Trophoblast cell (in vitro differentiated cells and primary cell): ENCODE measurements at regions not wholly inside any gene's neighbourhood (a gene's known extent, or its start where the extent isn't known, plus 50 kb on each side); places are given as distances from the start of the nearest gene placed in this dataset.

ENCODE experiments used
- DNase-seq, 2 donors: peaks; one replicate each; pipeline ENCODE4 v3.0.0-alpha.2; 2016
- H2AFZ ChIP-seq: 2 replicates; pipeline ENCODE4 v1.6.1; 2013; ENCODE audit warnings: low read length, moderate library complexity, mild to moderate bottlenecking; ENCODE audit not compliant: insufficient read depth, poor library complexity
- H2AK5ac ChIP-seq: 2 replicates; pipeline ENCODE4 v1.6.1; 2013; ENCODE audit warnings: mild to moderate bottlenecking, low read length
- H2BK120ac ChIP-seq: 2 replicates; pipeline ENCODE4 v1.6.1; 2013; ENCODE audit warnings: low read length, mild to moderate bottlenecking, moderate library complexity; ENCODE audit not compliant: insufficient read depth, poor library complexity
- H2BK12ac ChIP-seq: 2 replicates; pipeline ENCODE4 v1.6.1; 2013; ENCODE audit warnings: mild to moderate bottlenecking, low read length, moderate library complexity
- H2BK5ac ChIP-seq: 2 replicates; pipeline ENCODE4 v1.6.1; 2013; ENCODE audit warnings: low read length, low read depth, moderate library complexity, mild to moderate bottlenecking; ENCODE audit not compliant: poor library complexity
- H3K14ac ChIP-seq: 2 replicates; pipeline ENCODE4 v1.6.1; 2013; ENCODE audit warnings: mild to moderate bottlenecking, low read length
- H3K18ac ChIP-seq: 2 replicates; pipeline ENCODE4 v1.6.1; 2013; ENCODE audit warnings: mild to moderate bottlenecking, low read length
- H3K23ac ChIP-seq: 2 replicates; pipeline ENCODE4 v1.6.1; 2013; ENCODE audit warnings: low read length
- H3K27ac ChIP-seq: 2 replicates; pipeline ENCODE4 v1.5.1; 2013; ENCODE audit warnings: low read depth, mild to moderate bottlenecking, inconsistent platforms, low read length, moderate library complexity
- H3K27me3 ChIP-seq: 2 replicates; pipeline ENCODE4 v1.6.1; 2013; ENCODE audit warnings: inconsistent platforms, mild to moderate bottlenecking, low read length, moderate library complexity; ENCODE audit not compliant: insufficient read depth
- H3K36me3 ChIP-seq, 2 experiments: 1 replicate in 1 of 2; 2 replicates in 1 of 2; pipeline ENCODE4 v1.6.1; 2013; ENCODE audit warnings: low read length in 2 of 2, mild to moderate bottlenecking in 2 of 2, moderate library complexity in 1 of 2; ENCODE audit not compliant: insufficient read depth in 2 of 2, control insufficient read depth in 1 of 2
- H3K4ac ChIP-seq: 2 replicates; pipeline ENCODE4 v1.6.1; 2013; ENCODE audit warnings: low read depth, mild to moderate bottlenecking, low read length, moderate library complexity
- H3K4me1 ChIP-seq, 2 experiments: 1 replicate in 1 of 2; 2 replicates in 1 of 2; pipeline ENCODE4 v1.6.1; 2013; ENCODE audit warnings: low read length in 2 of 2, mild to moderate bottlenecking in 2 of 2, moderate library complexity in 1 of 2; ENCODE audit not compliant: insufficient read depth in 2 of 2, control insufficient read depth in 1 of 2
- H3K4me2 ChIP-seq: 2 replicates; pipeline ENCODE4 v1.6.1; 2013; ENCODE audit warnings: inconsistent platforms, mild to moderate bottlenecking, low read length, moderate library complexity
- H3K4me3 ChIP-seq: 2 replicates; pipeline ENCODE4 v1.5.1; 2013; ENCODE audit warnings: mild to moderate bottlenecking, low read depth, low read length, inconsistent platforms
- H3K79me1 ChIP-seq: one replicate; pipeline ENCODE4 v1.6.1; 2013; ENCODE audit warnings: low read length
- H3K79me2 ChIP-seq: 2 replicates; pipeline ENCODE4 v1.6.1; 2013; ENCODE audit warnings: low read length, mild to moderate bottlenecking; ENCODE audit not compliant: control insufficient read depth, insufficient read depth, poor library complexity
- H3K9ac ChIP-seq: 2 replicates; pipeline ENCODE4 v1.6.1; 2013; ENCODE audit warnings: mild to moderate bottlenecking, low read length
- H3K9me3 ChIP-seq: 2 replicates; pipeline ENCODE4 v1.6.1; 2013; ENCODE audit warnings: low read depth, mild to moderate bottlenecking, control low read depth, inconsistent platforms, low read length; ENCODE audit not compliant: insufficient read depth
- H4K12ac ChIP-seq: 2 replicates; pipeline ENCODE4 v1.6.1; 2013; ENCODE audit warnings: low read depth, mild to moderate bottlenecking, low read length, moderate library complexity
- H4K8ac ChIP-seq: 2 replicates; pipeline ENCODE4 v1.6.1; 2013; ENCODE audit warnings: low read depth, mild to moderate bottlenecking, low read length, moderate library complexity
- H4K91ac ChIP-seq: one replicate; pipeline ENCODE4 v1.6.1; 2013; ENCODE audit warnings: low read depth, mild to moderate bottlenecking, low read length, moderate library complexity
- WGBS: extraction: QIAGEN DNeasy Blood & Tissue Kit; methylation state at CpG from one replicate; pipeline ENCODE4 v1.1.7; 2013; ENCODE audit warnings: missing lambda C conversion rate; ENCODE audit not compliant: insufficient read length, insufficient coverage; ENCODE audit errors: extremely low coverage; 5-methylcytosine and 5-hydroxymethylcytosine counted together

- Histone ChIP-seq H3K23ac (no peak overlapping the region), H3K9me3 (no peaks in the 10 kb centered on the region), H3K4ac (no peak overlapping the region), H3K4me3 (no peak overlapping the region), H3K79me2 (no peaks in the 10 kb centered on the region), H2BK120ac (no peak overlapping the region), H3K4me2 (no peak overlapping the region), H4K91ac (no peak overlapping the region), H3K14ac (no peak overlapping the region), H2AK5ac (no peak overlapping the region), H4K8ac (no peak overlapping the region), H3K18ac (no peak overlapping the region), H3K36me3 (peaks cover 0 to 2% of the 10 kb centered on the region in 2 experiments), H3K9ac (no peak overlapping the region), H2AFZ (no peak overlapping the region), H3K27me3 (no peaks in the 10 kb centered on the region), H2BK12ac (no peak overlapping the region), H3K79me1 (no peaks in the 10 kb centered on the region), H4K12ac (no peak overlapping the region), H2BK5ac (no peak overlapping the region), H3K4me1 (peaks cover 2 to 7% of the 10 kb centered on the region in 2 experiments), H3K27ac (no peak overlapping the region)
- no peak for DNase-seq
- no CpG with 5 or more reads among the region's 7 CpGs for WGBS
Measured at GRCh38 chr11:34825670-34826383, 90.4 kb downstream of the APIP start.

GRCh38 chr11:34825315-34825669 is 90.9 kb downstream of the APIP start:
- H3K14ac ChIP-seq = no peak overlapping the region
- no peaks in the 10 kb centered on the region for H3K79me2 ChIP-seq
- no peak overlapping the region for H2BK5ac ChIP-seq
- no peak overlapping the region for H4K8ac ChIP-seq
- H3K36me3 ChIP-seq = no peaks in the 10 kb centered on the region
- H4K91ac ChIP-seq = no peak overlapping the region
- H3K4me2 ChIP-seq = no peak overlapping the region
- peaks cover 2 to 7% of the 10 kb centered on the region in 2 experiments for H3K4me1 ChIP-seq
- DNase-seq = no peak
- no peak overlapping the region for H2AK5ac ChIP-seq
- no peak overlapping the region for H3K4ac ChIP-seq
- no peaks in the 10 kb centered on the region for H3K79me1 ChIP-seq
- no peak overlapping the region for H3K27ac ChIP-seq
- H3K18ac ChIP-seq = no peak overlapping the region
- no peak overlapping the region for H3K23ac ChIP-seq
- H3K9ac ChIP-seq = no peak overlapping the region
- H2BK120ac ChIP-seq = no peak overlapping the region
- H2BK12ac ChIP-seq = no peak overlapping the region
- H2AFZ ChIP-seq = no peak overlapping the region
- WGBS = no CpG with 5 or more reads among the region's 3 CpGs
- no peak overlapping the region for H3K4me3 ChIP-seq
- no peaks in the 10 kb centered on the region for H3K27me3 ChIP-seq
- no peak overlapping the region for H4K12ac ChIP-seq
- no peaks in the 10 kb centered on the region for H3K9me3 ChIP-seq

- Histone ChIP-seq H2BK12ac (no peak overlapping the region), H3K4me1 (peaks cover 2 to 7% of the 10 kb centered on the region in 2 experiments), H3K18ac (no peak overlapping the region), H3K79me1 (no peaks in the 10 kb centered on the region), H3K9ac (no peak overlapping the region), H2BK120ac (no peak overlapping the region), H3K36me3 (no peaks in the 10 kb centered on the region), H3K4ac (no peak overlapping the region), H3K4me2 (no peak overlapping the region), H4K8ac (no peak overlapping the region), H4K91ac (no peak overlapping the region), H3K23ac (no peak overlapping the region), H3K4me3 (no peak overlapping the region), H2AK5ac (no peak overlapping the region), H3K14ac (no peak overlapping the region), H3K27ac (no peak overlapping the region), H3K27me3 (no peaks in the 10 kb centered on the region), H4K12ac (no peak overlapping the region), H2BK5ac (no peak overlapping the region), H3K79me2 (no peaks in the 10 kb centered on the region), H3K9me3 (no peaks in the 10 kb centered on the region), H2AFZ (no peak overlapping the region)
- DNase-seq = no peak
Measured at GRCh38 chr11:34824425-34824824, 91.8 kb downstream of the APIP start.

- no peak overlapping the region for H2AK5ac ChIP-seq
- H3K9ac ChIP-seq = no peak overlapping the region
- H2AFZ ChIP-seq = no peak overlapping the region
- no peak overlapping the region for H4K12ac ChIP-seq
- H3K23ac ChIP-seq = no peak overlapping the region
- H3K18ac ChIP-seq = no peak overlapping the region
- H4K91ac ChIP-seq = no peak overlapping the region
- H3K4ac ChIP-seq = no peak overlapping the region
- no peaks in the 10 kb centered on the region for H3K79me2 ChIP-seq
- no peak overlapping the region for H3K4me2 ChIP-seq
- no peak overlapping the region for H3K4me3 ChIP-seq
- H3K9me3 ChIP-seq = peaks cover 2% of the 10 kb centered on the region
- no peak overlapping the region for H2BK120ac ChIP-seq
- no peak overlapping the region for H4K8ac ChIP-seq
- WGBS = no CpG with 5 or more reads among the region's 2 CpGs
- no peaks in the 10 kb centered on the region for H3K36me3 ChIP-seq
- DNase-seq = no peak
- no peak overlapping the region for H2BK5ac ChIP-seq
- H3K27me3 ChIP-seq = no peaks in the 10 kb centered on the region
- H2BK12ac ChIP-seq = no peak overlapping the region
- H3K14ac ChIP-seq = no peak overlapping the region
- no peaks in the 10 kb centered on the region for H3K79me1 ChIP-seq
- peaks cover 2 to 7% of the 10 kb centered on the region in 2 experiments for H3K4me1 ChIP-seq
- H3K27ac ChIP-seq = no peak overlapping the region
Measured at GRCh38 chr11:34823639-34824038, 92.5 kb downstream of the APIP start.
